ENCODE measurements at regions not wholly inside any gene's neighbourhood (a gene's known extent, or its start where the extent isn't known, plus 50 kb on each side); places are given as distances from the start of the nearest gene placed in this dataset.

DNA sequence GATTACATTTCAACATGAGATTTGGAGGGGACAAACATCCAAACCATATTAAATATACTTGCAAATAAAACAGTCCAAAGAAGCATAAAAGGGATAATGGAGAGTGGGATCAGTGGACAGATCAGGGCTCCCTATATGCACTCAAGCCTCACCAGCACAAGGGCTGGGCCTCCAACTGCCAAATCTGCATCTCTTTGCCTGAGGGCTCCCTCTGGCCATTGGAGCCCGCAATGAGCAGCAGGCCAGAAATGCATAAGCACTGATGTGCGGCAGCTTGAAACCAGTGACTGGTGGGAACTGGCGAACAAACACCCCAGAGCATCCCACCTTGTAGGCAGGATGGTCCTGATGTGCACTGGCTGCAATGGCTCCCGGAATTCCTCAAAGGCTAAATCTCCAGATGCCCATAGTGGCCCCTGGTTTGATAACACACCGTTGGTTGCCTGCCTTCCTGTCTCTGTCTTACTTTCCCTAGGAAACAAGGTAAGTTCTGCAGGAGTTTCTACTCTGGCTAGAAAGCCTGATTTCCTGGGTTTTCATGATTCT, 55.9 kb upstream of the POMGNT2 start:
- Histone ChIP-seq H4K20me1 (ENCODE audit: insufficient read depth, low read length) (no peaks in the 10 kb centered on the region), H3K9me3 (ENCODE audit: low read depth, low read length) (no peaks in the 10 kb centered on the region), H2AFZ (ENCODE audit: low read length) (no peak overlapping the region), H3K4me1 (ENCODE audit: insufficient read depth, low read length) (peaks cover 6% of the 10 kb centered on the region), H3K36me3 (ENCODE audit: insufficient read depth, low read length) (no peaks in the 10 kb centered on the region), H3K27ac (ENCODE audit: low read depth, low read length) (no peak overlapping the region), H3K4me3 (ENCODE audit: insufficient read depth, low read length) (no peak overlapping the region), H3K27me3 (ENCODE audit: insufficient read depth, low read length) (peaks cover 6% of the 10 kb centered on the region), H3K79me2 (ENCODE audit: insufficient read depth, low read length) (no peaks in the 10 kb centered on the region), H3K4me2 (ENCODE audit: insufficient read depth, low read length) (no peak overlapping the region)
- TF ChIP-seq, protein P1, sequence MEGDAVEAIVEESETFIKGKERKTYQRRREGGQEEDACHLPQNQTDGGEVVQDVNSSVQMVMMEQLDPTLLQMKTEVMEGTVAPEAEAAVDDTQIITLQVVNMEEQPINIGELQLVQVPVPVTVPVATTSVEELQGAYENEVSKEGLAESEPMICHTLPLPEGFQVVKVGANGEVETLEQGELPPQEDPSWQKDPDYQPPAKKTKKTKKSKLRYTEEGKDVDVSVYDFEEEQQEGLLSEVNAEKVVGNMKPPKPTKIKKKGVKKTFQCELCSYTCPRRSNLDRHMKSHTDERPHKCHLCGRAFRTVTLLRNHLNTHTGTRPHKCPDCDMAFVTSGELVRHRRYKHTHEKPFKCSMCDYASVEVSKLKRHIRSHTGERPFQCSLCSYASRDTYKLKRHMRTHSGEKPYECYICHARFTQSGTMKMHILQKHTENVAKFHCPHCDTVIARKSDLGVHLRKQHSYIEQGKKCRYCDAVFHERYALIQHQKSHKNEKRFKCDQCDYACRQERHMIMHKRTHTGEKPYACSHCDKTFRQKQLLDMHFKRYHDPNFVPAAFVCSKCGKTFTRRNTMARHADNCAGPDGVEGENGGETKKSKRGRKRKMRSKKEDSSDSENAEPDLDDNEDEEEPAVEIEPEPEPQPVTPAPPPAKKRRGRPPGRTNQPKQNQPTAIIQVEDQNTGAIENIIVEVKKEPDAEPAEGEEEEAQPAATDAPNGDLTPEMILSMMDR (IDR thresholded peaks at IDR 0.05; ENCODE audit: extremely low read depth, low read depth, low read length) = no peak
- no peak for DNase-seq (ENCODE audit: insufficient read length, low spot score, missing footprints)

DNA sequence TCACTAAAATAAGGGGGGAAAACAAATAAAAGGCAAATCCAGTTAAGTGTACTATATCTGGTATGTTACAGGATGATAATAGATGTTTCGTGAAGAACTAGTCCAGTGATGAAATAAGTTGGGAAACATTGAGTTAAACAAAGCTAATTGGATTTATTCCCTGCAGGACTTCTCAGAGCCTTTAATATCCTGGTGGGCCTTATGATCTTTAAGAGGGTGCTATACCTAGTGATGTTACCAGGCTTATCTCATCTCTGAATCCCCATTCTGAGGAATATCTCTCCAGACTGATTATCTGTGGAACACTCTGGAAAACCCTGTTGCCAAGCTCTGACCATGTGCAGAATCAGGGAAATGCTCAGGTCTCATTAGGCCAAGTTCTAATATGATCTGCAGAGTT, 54.8 kb upstream of the POMGNT2 start:
- Histone ChIP-seq H3K4me2 (ENCODE audit: insufficient read depth, low read length) (no peak overlapping the region), H3K27ac (ENCODE audit: low read depth, low read length) (no peak overlapping the region), H4K20me1 (ENCODE audit: insufficient read depth, low read length) (no peaks in the 10 kb centered on the region), H3K4me3 (ENCODE audit: insufficient read depth, low read length) (no peak overlapping the region), H3K27me3 (ENCODE audit: insufficient read depth, low read length) (peaks cover 7% of the 10 kb centered on the region), H3K4me1 (ENCODE audit: insufficient read depth, low read length) (peaks cover 6% of the 10 kb centered on the region), H3K9me3 (ENCODE audit: low read depth, low read length) (no peaks in the 10 kb centered on the region), H3K79me2 (ENCODE audit: insufficient read depth, low read length) (no peaks in the 10 kb centered on the region), H3K36me3 (ENCODE audit: insufficient read depth, low read length) (no peaks in the 10 kb centered on the region), H2AFZ (ENCODE audit: low read length) (no peak overlapping the region)
- DNase-seq (ENCODE audit: insufficient read length, low spot score, missing footprints) = no peak
- TF ChIP-seq, protein P1 (IDR thresholded peaks at IDR 0.05; ENCODE audit: extremely low read depth, low read depth, low read length) = no peak

DNA sequence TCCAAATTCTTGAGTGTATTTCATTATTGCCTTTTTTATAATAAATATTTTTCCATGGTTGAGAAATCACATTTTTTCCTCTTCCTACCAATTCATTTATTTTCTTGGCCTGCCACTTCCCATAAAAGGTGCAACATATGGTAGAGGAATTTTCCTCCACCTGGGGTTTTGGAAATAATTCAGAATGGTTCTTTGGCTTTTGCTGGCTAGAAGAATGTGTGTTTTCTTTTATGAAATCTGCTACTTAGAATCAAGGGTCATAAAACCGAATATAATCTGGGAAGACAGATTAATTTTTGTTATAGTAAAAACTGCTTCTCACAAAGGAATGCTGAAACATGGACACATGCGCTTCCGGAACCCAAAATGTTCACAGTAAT, 54.0 kb upstream of the POMGNT2 start:
- no peak overlapping the region for H3K27ac ChIP-seq (ENCODE audit: low read depth, low read length)
- H2AFZ ChIP-seq (ENCODE audit: low read length) = no peak overlapping the region
- no peak overlapping the region for H3K4me3 ChIP-seq (ENCODE audit: insufficient read depth, low read length)
- H3K79me2 ChIP-seq (ENCODE audit: insufficient read depth, low read length) = no peaks in the 10 kb centered on the region
- TF ChIP-seq, protein P1 (IDR thresholded peaks at IDR 0.05; ENCODE audit: extremely low read depth, low read depth, low read length) = no peak
- H3K4me1 ChIP-seq (ENCODE audit: insufficient read depth, low read length) = peaks cover 6% of the 10 kb centered on the region
- H3K36me3 ChIP-seq (ENCODE audit: insufficient read depth, low read length) = no peaks in the 10 kb centered on the region
- no peaks in the 10 kb centered on the region for H3K9me3 ChIP-seq (ENCODE audit: low read depth, low read length)
- no peak for DNase-seq (ENCODE audit: insufficient read length, low spot score, missing footprints)
- no peak overlapping the region for H3K4me2 ChIP-seq (ENCODE audit: insufficient read depth, low read length)
- H4K20me1 ChIP-seq (ENCODE audit: insufficient read depth, low read length) = no peaks in the 10 kb centered on the region
- H3K27me3 ChIP-seq (ENCODE audit: insufficient read depth, low read length) = peaks cover 7% of the 10 kb centered on the region

DNA sequence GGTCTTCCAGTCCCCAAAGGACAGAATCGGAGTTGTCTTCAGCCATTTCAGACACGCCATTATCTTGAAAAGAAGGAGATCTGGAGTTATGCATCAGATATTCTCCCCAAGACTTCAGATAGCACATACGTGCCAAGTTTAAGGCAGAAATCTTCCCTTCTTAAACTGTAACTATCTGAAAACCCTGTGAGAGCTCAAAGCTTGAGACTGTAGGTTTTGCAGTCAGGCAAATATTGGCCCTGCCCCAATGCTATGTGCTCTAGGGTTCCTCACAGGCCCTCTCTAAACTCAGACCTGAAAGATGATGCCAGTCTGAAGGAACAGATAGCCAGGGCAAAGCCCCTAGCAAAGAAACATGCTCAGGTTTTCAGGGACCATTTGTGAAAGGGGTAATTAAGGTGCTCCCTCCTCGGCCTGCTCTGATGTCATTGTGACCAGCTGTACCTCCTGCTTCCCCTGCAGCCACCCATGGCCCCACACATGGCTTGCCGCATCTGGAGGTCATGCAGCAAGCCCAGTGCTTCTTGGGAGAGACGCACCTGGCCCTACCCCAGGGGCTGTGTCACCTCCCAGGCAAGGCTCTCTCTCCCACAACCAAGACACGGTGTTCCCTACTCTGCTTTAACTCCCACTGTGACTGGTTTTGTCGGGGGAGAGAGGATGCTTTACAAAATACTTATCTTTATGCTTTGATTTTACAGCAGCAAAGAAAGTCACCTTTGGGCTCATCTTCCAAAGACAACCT, 53.4 kb upstream of the POMGNT2 start:
- TF ChIP-seq, protein P1 (IDR thresholded peaks at IDR 0.05; ENCODE audit: extremely low read depth, low read depth, low read length) = no peak
- Histone ChIP-seq H2AFZ (ENCODE audit: low read length) (no peak overlapping the region), H3K27ac (ENCODE audit: low read depth, low read length) (no peak overlapping the region), H3K36me3 (ENCODE audit: insufficient read depth, low read length) (no peaks in the 10 kb centered on the region), H4K20me1 (ENCODE audit: insufficient read depth, low read length) (no peaks in the 10 kb centered on the region), H3K79me2 (ENCODE audit: insufficient read depth, low read length) (no peaks in the 10 kb centered on the region), H3K27me3 (ENCODE audit: insufficient read depth, low read length) (peaks cover 7% of the 10 kb centered on the region), H3K4me2 (ENCODE audit: insufficient read depth, low read length) (no peak overlapping the region), H3K9me3 (ENCODE audit: low read depth, low read length) (no peaks in the 10 kb centered on the region), H3K4me1 (ENCODE audit: insufficient read depth, low read length) (peaks cover 6% of the 10 kb centered on the region), H3K4me3 (ENCODE audit: insufficient read depth, low read length) (no peak overlapping the region)
- no peak for DNase-seq (ENCODE audit: insufficient read length, low spot score, missing footprints)
